HEK293T (cell line): ENCODE measurements at regions not wholly inside any gene's neighbourhood (a gene's known extent, or its start where the extent isn't known, plus 50 kb on each side); places are given as distances from the start of the nearest gene placed in this dataset.

ENCODE experiments used
- ARNT ChIP-seq: fragments of 450-650 bp; IDR thresholded peaks from 2 replicates; pipeline ENCODE4 v1.6.1; 2017; ENCODE audit warnings: mild to moderate bottlenecking
- BHLHE40 ChIP-seq: fragments of 450-650 bp; IDR thresholded peaks from 2 replicates; pipeline ENCODE4 v1.6.1; 2016; ENCODE audit warnings: mild to moderate bottlenecking, moderate library complexity, borderline replicate concordance
- CTBP1 ChIP-seq: fragments of 450-650 bp; IDR thresholded peaks from 2 replicates; pipeline ENCODE4 v1.6.1; 2016; ENCODE audit warnings: borderline replicate concordance
- ELF4 ChIP-seq: fragments of 450-650 bp; IDR thresholded peaks from 2 replicates; pipeline ENCODE4 v1.6.1; 2017; ENCODE audit warnings: antibody characterized with exemption
- FOXA1 ChIP-seq: fragments of 450-650 bp; IDR thresholded peaks from 2 replicates; pipeline ENCODE4 v1.6.1; 2016; ENCODE audit warnings: mild to moderate bottlenecking
- FOXK2 ChIP-seq: fragments of 450-650 bp; IDR thresholded peaks from 2 replicates; pipeline ENCODE4 v1.6.1; 2016; ENCODE audit warnings: mild to moderate bottlenecking
- HDGF ChIP-seq: fragments of 450-650 bp; IDR thresholded peaks from 2 replicates; pipeline ENCODE4 v1.6.1; 2017; ENCODE audit warnings: antibody characterized with exemption, borderline replicate concordance
- LEF1 ChIP-seq: fragments of 450-650 bp; IDR thresholded peaks from 2 replicates; pipeline ENCODE4 v1.6.1; 2017; ENCODE audit warnings: mild to moderate bottlenecking, borderline replicate concordance
- NFRKB ChIP-seq: fragments of 450-650 bp; IDR thresholded peaks from 2 replicates; pipeline ENCODE4 v1.6.1; 2016; ENCODE audit warnings: mild to moderate bottlenecking, moderate library complexity
- PKNOX1 ChIP-seq: fragments of 450-650 bp; IDR thresholded peaks from 2 replicates; pipeline ENCODE4 v1.6.1; 2016
- SP1 ChIP-seq: fragments of 450-650 bp; IDR thresholded peaks from 2 replicates; pipeline ENCODE4 v1.6.1; 2017
- SUZ12 ChIP-seq: fragments of 450-650 bp; IDR thresholded peaks from 2 replicates; pipeline ENCODE4 v1.6.1; 2016; ENCODE audit warnings: mild to moderate bottlenecking

GRCh38 chr20:43846516-43846905 is 68.1 kb upstream of the TOX2 start:
- TF ChIP-seq BHLHE40 = no peak
- TF ChIP-seq FOXA1 = no peak
- TF ChIP-seq ARNT = no peak
- no peak for TF ChIP-seq NFRKB
- no peak for TF ChIP-seq FOXK2
- TF ChIP-seq HDGF = no peak
- no peak for TF ChIP-seq PKNOX1
- TF ChIP-seq SP1 = no peak
- no peak for TF ChIP-seq SUZ12
- no peak for TF ChIP-seq ELF4
- TF ChIP-seq CTBP1 = no peak
- no peak for TF ChIP-seq LEF1
